Liver (tissue), 8 donors: ENCODE measurements at regions not wholly inside any gene's neighbourhood (a gene's known extent, or its start where the extent isn't known, plus 50 kb on each side); places are given as distances from the start of the nearest gene placed in this dataset.

Experiments
- DNase-seq: peaks from one replicate; pipeline ENCODE4 v3.0.0-alpha.2; 2017; ENCODE audit warnings: low spot score
- H3K27ac ChIP-seq, 2 donors: one replicate each; pipeline ENCODE4 v1.7.0; 2013; ENCODE audit warnings: inconsistent platforms in 2 of 2, low read length in 2 of 2, control low read depth in 1 of 2, low read depth in 1 of 2, mild to moderate bottlenecking in 1 of 2
- H3K27me3 ChIP-seq, 4 donors: one replicate each; pipeline versions ENCODE4 v1.6.1 to v1.7.0; 2013; ENCODE audit warnings: low read length in 3 of 4, inconsistent platforms in 1 of 4, mild to moderate bottlenecking in 1 of 4, moderate library complexity in 1 of 4; ENCODE audit not compliant: control insufficient read depth in 4 of 4, insufficient read depth in 4 of 4
- H3K36me3 ChIP-seq, 4 donors: one replicate each; pipeline versions ENCODE4 v1.6.1 to v1.7.0; 2013; ENCODE audit warnings: low read length in 3 of 4, mild to moderate bottlenecking in 3 of 4, low read depth in 1 of 4, moderate library complexity in 1 of 4; ENCODE audit not compliant: control insufficient read depth in 4 of 4, insufficient read depth in 3 of 4
- H3K4me1 ChIP-seq, 4 donors: one replicate each; pipeline versions ENCODE4 v1.6.1 to v1.7.0; 2013; ENCODE audit warnings: low read length in 3 of 4, mild to moderate bottlenecking in 3 of 4, moderate library complexity in 1 of 4; ENCODE audit not compliant: control insufficient read depth in 4 of 4, insufficient read depth in 4 of 4
- H3K4me3 ChIP-seq, 3 donors: one replicate each; pipeline versions ENCODE4 v1.6.1 to v1.7.0; 2013; ENCODE audit warnings: low read length in 3 of 3, control low read depth in 1 of 3, low read depth in 1 of 3, mild to moderate bottlenecking in 1 of 3
- H3K9ac ChIP-seq, 2 donors: one replicate each; pipeline ENCODE4 v1.7.0; 2013; ENCODE audit warnings: low read length in 2 of 2, mild to moderate bottlenecking in 2 of 2, moderate library complexity in 2 of 2, control low read depth in 1 of 2, low read depth in 1 of 2
- H3K9me3 ChIP-seq, 4 donors: one replicate each; pipeline versions ENCODE4 v1.6.1 to v1.7.0; 2013; ENCODE audit warnings: low read length in 3 of 4; ENCODE audit not compliant: control insufficient read depth in 4 of 4
- ATF3 ChIP-seq: IDR thresholded peaks from 2 replicates; pipeline ENCODE4 v1.6.1; 2016; ENCODE audit warnings: antibody characterized with exemption
- CTCF ChIP-seq: fragments of 150-350 bp; IDR thresholded peaks from 2 replicates; pipeline ENCODE4 v1.5.1; 2017; ENCODE audit warnings: improper control_type of control experiment, low read depth, low read length; ENCODE audit not compliant: missing input control
- EGR1 ChIP-seq, 2 donors: IDR thresholded peaks; 2 replicates each; pipeline ENCODE4 v1.6.1; 2016 to 2018; ENCODE audit warnings: antibody characterized with exemption in 2 of 2, low read depth in 2 of 2
- FOXA1 ChIP-seq: IDR thresholded peaks from 2 replicates; pipeline ENCODE4 v1.6.1; 2016; ENCODE audit warnings: antibody characterized with exemption
- FOXA2 ChIP-seq: IDR thresholded peaks from 2 replicates; pipeline ENCODE4 v1.6.1; 2016; ENCODE audit warnings: antibody characterized with exemption
- GABPA ChIP-seq, 2 donors: IDR thresholded peaks in 1 of 2; conservative IDR thresholded peaks in 1 of 2; 2 replicates each; pipeline ENCODE4 v1.6.1; 2016; ENCODE audit warnings: antibody characterized with exemption in 2 of 2, mild to moderate bottlenecking in 1 of 2, moderate library complexity in 1 of 2
- HNF4A ChIP-seq, 2 donors: conservative IDR thresholded peaks; 2 replicates each; pipeline ENCODE4 v1.6.1; 2016; ENCODE audit warnings: antibody characterized with exemption in 2 of 2, mild to moderate bottlenecking in 2 of 2
- HNF4G ChIP-seq: IDR thresholded peaks from 2 replicates; pipeline ENCODE4 v1.6.1; 2016; ENCODE audit warnings: antibody characterized with exemption
- JUND ChIP-seq, 2 donors: IDR thresholded peaks; 2 replicates each; pipeline ENCODE4 v1.6.1; 2016; ENCODE audit warnings: antibody characterized with exemption in 2 of 2
- MAX ChIP-seq: IDR thresholded peaks from 2 replicates; pipeline ENCODE4 v1.6.1; 2016; ENCODE audit warnings: antibody characterized with exemption
- NR2F2 ChIP-seq: IDR thresholded peaks from 2 replicates; pipeline ENCODE4 v1.6.1; 2016; ENCODE audit warnings: antibody characterized with exemption
- RAD21 ChIP-seq, 2 donors: IDR thresholded peaks; 2 replicates each; pipeline ENCODE4 v1.6.1; 2016; ENCODE audit warnings: antibody characterized with exemption in 2 of 2, mild to moderate bottlenecking in 2 of 2
- REST ChIP-seq: IDR thresholded peaks from 2 replicates; pipeline ENCODE4 v1.6.1; 2016; ENCODE audit warnings: antibody characterized with exemption, mild to moderate bottlenecking
- RXRA ChIP-seq, 2 donors: IDR thresholded peaks; 2 replicates each; pipeline ENCODE4 v1.6.1; 2017 to 2018; ENCODE audit warnings: antibody characterized with exemption in 2 of 2, mild to moderate bottlenecking in 1 of 2
- SP1 ChIP-seq: IDR thresholded peaks from 2 replicates; pipeline ENCODE4 v1.6.1; 2018; ENCODE audit warnings: antibody characterized with exemption, mild to moderate bottlenecking
- TAF1 ChIP-seq: conservative IDR thresholded peaks from 2 replicates; pipeline ENCODE4 v1.6.1; 2016; ENCODE audit warnings: antibody characterized with exemption, mild to moderate bottlenecking
- YY1 ChIP-seq: IDR thresholded peaks from 2 replicates; pipeline ENCODE4 v1.6.1; 2016; ENCODE audit warnings: antibody characterized with exemption, mild to moderate bottlenecking
- ZBTB33 ChIP-seq: IDR thresholded peaks from 2 replicates; pipeline ENCODE4 v1.6.1; 2016; ENCODE audit warnings: antibody characterized with exemption
- WGBS: extraction: QIAGEN DNeasy Blood & Tissue Kit; methylation state at CpG from one replicate; pipeline ENCODE4 v1.1.7; 2013; 5-methylcytosine and 5-hydroxymethylcytosine counted together
- donor health status: healthy.
- donor health status: healthy.
- donor health status: healthy.
- donor health status: healthy.
- donor health status: healthy.

GRCh38 chr10:117778241-117778640 lies 235.7 kb downstream of the EMX2 start:
- no peak overlapping the region for H3K9ac ChIP-seq
- no peaks in the 10 kb centered on the region for H3K36me3 ChIP-seq
- H3K9me3 ChIP-seq, result no peaks in the 10 kb centered on the region
- H3K27ac ChIP-seq, result no peak overlapping the region
- 54% methylated on average over 3 of the region's 3 CpGs for WGBS
- H3K4me3 ChIP-seq, result no peak overlapping the region
- H3K4me1 ChIP-seq, result no peaks in the 10 kb centered on the region
- TF ChIP-seq HNF4G (no peak), ZBTB33 (no peak), RAD21 (IDR thresholded peaks at IDR 0.05) (no peak), FOXA1 (no peak), HNF4A (conservative IDR thresholded peaks at IDR 0.05) (no peak), JUND (IDR thresholded peaks at IDR 0.05) (no peak), MAX (no peak), SP1 (no peak), FOXA2 (no peak), YY1 (no peak), CTCF (no peak), REST (no peak), NR2F2 (no peak), EGR1 (IDR thresholded peaks at IDR 0.05; ENCODE audit: low read depth in 2 of 2) (no peak), TAF1 (no peak), ATF3 (no peak), GABPA (IDR thresholded peaks at IDR 0.05 in 1 of 2, conservative IDR thresholded peaks at IDR 0.05 in 1 of 2) (no peak), RXRA (IDR thresholded peaks at IDR 0.05) (no peak)
- no peak for DNase-seq
- H3K27me3 ChIP-seq, result peaks cover 0 to 3% (median under 1%) of the 10 kb centered on the region in 4 donors
